ENCODE measurements at regions not wholly inside any gene's neighbourhood (a gene's known extent, or its start where the extent isn't known, plus 50 kb on each side); places are given as distances from the start of the nearest gene placed in this dataset.
"Not testable (repeated sequence)": the region's sequence is repeated elsewhere in the genome, so short reads cannot be mapped to it uniquely, and the experiment has no call there.

DNA sequence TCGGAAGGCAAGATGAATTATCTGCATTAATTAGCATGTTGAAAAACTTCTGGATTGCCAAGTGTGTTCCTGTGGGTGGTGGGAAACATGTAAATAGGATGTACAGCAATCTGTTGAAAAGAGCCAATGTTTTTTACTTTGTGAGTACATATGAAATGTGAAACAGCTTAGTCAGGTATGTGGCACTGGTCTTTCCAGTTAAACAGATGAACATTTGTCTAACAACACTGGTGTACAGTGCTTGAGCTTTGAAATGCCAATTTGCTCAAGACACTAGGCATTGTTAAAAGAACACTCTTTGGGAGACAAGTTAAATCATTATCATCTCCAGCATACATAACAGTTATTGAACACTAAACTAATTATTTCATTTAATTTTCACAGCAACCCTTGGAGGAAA lies 107.3 kb upstream of the SLC24A2 start:
- Mint-ChIP-seq H3K4me1 (ENCODE audit: unreplicated experiment) (no peaks in the 10 kb centered on the region), H3K4me3 (ENCODE audit: unreplicated experiment) (no peak overlapping the region), H3K9me3 (ENCODE audit: unreplicated experiment) (no peaks in the 10 kb centered on the region), H3K27ac (ENCODE audit: unreplicated experiment) (no peak overlapping the region), H3K27me3 (ENCODE audit: unreplicated experiment) (no peaks in the 10 kb centered on the region), H3K36me3 (ENCODE audit: unreplicated experiment) (no peaks in the 10 kb centered on the region)
- TF ChIP-seq, protein P1, sequence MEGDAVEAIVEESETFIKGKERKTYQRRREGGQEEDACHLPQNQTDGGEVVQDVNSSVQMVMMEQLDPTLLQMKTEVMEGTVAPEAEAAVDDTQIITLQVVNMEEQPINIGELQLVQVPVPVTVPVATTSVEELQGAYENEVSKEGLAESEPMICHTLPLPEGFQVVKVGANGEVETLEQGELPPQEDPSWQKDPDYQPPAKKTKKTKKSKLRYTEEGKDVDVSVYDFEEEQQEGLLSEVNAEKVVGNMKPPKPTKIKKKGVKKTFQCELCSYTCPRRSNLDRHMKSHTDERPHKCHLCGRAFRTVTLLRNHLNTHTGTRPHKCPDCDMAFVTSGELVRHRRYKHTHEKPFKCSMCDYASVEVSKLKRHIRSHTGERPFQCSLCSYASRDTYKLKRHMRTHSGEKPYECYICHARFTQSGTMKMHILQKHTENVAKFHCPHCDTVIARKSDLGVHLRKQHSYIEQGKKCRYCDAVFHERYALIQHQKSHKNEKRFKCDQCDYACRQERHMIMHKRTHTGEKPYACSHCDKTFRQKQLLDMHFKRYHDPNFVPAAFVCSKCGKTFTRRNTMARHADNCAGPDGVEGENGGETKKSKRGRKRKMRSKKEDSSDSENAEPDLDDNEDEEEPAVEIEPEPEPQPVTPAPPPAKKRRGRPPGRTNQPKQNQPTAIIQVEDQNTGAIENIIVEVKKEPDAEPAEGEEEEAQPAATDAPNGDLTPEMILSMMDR (IDR thresholded peaks at IDR 0.05): no peak
- DNase-seq (ENCODE audit: extremely low spot score, unreplicated experiment): no peak

DNA sequence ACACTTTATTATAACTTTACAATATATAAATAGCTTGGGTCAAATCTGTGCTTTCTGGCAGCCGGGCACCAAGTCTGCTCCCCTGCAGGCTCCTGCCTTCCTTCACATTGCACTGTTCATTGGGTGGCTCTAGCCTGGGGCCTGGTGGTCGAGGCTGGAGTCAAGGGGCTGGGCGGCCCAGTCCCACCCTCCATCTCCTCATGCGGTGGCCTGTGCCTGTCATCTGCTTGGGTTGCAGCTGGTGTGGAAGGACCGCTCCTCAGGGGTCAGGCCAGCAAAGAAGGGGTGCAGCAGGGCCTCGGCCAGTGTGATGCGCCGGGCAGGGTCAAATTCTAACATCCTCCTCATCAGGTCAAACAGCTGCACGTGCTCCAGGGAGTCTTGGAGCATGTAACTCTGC lies 106.7 kb upstream of the SLC24A2 start:
- not testable (repeated sequence) for DNase-seq (ENCODE audit: extremely low spot score, unreplicated experiment); H3K27me3 Mint-ChIP-seq (ENCODE audit: unreplicated experiment); H3K4me1 Mint-ChIP-seq (ENCODE audit: unreplicated experiment); H3K4me3 Mint-ChIP-seq (ENCODE audit: unreplicated experiment); H3K9me3 Mint-ChIP-seq (ENCODE audit: unreplicated experiment); H3K36me3 Mint-ChIP-seq (ENCODE audit: unreplicated experiment); H3K27ac Mint-ChIP-seq (ENCODE audit: unreplicated experiment)

DNA sequence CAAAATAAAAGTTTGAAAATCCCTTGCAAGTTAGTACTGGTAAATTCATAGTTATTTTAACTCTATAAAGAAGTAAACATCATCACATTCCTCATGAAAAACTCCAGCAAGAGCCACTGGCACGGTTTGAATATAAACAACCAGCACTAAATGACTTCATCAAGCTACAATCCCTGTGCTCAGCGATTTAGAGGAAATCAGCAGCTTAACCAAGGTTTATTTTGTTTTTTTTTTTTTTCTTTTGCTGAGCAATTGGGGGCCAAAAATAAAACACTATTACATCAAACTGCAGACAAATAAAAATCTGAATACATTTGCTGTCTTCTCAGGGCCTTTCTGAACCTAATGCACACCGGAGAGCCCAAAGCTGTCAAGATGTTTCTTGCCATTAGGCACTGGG lies 106.2 kb upstream of the SLC24A2 start:
- Mint-ChIP-seq H3K27ac (ENCODE audit: unreplicated experiment) (no peak overlapping the region), H3K4me3 (ENCODE audit: unreplicated experiment) (no peak overlapping the region), H3K9me3 (ENCODE audit: unreplicated experiment) (no peaks in the 10 kb centered on the region), H3K4me1 (ENCODE audit: unreplicated experiment) (no peaks in the 10 kb centered on the region), H3K36me3 (ENCODE audit: unreplicated experiment) (no peaks in the 10 kb centered on the region), H3K27me3 (ENCODE audit: unreplicated experiment) (no peaks in the 10 kb centered on the region)
- no peak for DNase-seq (ENCODE audit: extremely low spot score, unreplicated experiment)
- TF ChIP-seq, protein P1 (IDR thresholded peaks at IDR 0.05): no peak

DNA sequence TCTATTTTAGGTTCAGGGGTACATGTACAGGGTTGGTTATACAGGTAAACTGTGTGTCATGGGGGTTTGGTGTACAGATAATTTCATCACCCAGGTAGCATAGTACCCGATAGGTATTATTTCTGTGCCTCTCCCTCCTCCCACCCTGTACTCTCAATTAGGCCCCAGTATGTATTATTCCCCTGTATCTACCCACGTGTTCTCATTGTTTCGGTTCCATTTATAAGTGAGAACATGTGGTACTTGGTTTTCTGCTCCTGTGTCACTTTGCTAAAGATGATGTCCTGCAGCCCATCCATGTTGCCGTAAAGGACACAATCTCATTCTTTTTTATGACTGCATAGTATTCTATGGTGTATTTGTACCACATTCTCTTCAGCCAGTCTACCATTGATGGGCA lies 96.8 kb upstream of the SLC24A2 start:
- H3K4me3 Mint-ChIP-seq (ENCODE audit: unreplicated experiment): no peak overlapping the region
- TF ChIP-seq, protein P1 (IDR thresholded peaks at IDR 0.05): no peak
- DNase-seq (ENCODE audit: extremely low spot score, unreplicated experiment): no peak
- no peaks in the 10 kb centered on the region for H3K4me1 Mint-ChIP-seq (ENCODE audit: unreplicated experiment)
- no peak overlapping the region for H3K27ac Mint-ChIP-seq (ENCODE audit: unreplicated experiment)
- H3K36me3 Mint-ChIP-seq (ENCODE audit: unreplicated experiment): no peaks in the 10 kb centered on the region
- H3K27me3 Mint-ChIP-seq (ENCODE audit: unreplicated experiment): no peaks in the 10 kb centered on the region
- no peaks in the 10 kb centered on the region for H3K9me3 Mint-ChIP-seq (ENCODE audit: unreplicated experiment)

DNA sequence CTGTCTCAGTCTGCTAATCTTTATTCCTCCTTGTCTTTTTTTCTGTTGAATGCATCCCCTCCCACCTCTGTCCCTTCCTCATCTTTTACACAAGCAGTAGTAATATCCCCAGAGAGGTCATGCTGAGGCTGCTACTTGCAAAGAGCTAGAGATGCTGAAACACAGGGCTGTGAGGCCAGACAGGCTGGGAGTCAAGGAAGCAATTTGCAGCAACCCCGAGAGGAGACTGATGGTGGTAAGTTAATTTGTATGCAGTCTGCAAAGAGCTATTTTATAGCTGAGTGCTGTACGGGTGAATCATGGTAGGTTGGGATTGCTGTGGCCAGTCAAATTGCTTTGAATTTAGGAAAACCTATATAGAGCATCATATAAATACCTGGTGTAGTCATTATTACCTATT lies 90.2 kb upstream of the SLC24A2 start:
- H3K4me3 Mint-ChIP-seq (ENCODE audit: unreplicated experiment): no peak overlapping the region
- TF ChIP-seq, protein P1 (IDR thresholded peaks at IDR 0.05): no peak
- DNase-seq (ENCODE audit: extremely low spot score, unreplicated experiment): no peak
- H3K27me3 Mint-ChIP-seq (ENCODE audit: unreplicated experiment): peaks cover 2% of the 10 kb centered on the region
- no peaks in the 10 kb centered on the region for H3K36me3 Mint-ChIP-seq (ENCODE audit: unreplicated experiment)
- no peaks in the 10 kb centered on the region for H3K4me1 Mint-ChIP-seq (ENCODE audit: unreplicated experiment)
- H3K27ac Mint-ChIP-seq (ENCODE audit: unreplicated experiment): no peak overlapping the region
- H3K9me3 Mint-ChIP-seq (ENCODE audit: unreplicated experiment): no peaks in the 10 kb centered on the region
